ENCODE measurements at regions not wholly inside any gene's neighbourhood (a gene's known extent, or its start where the extent isn't known, plus 50 kb on each side); places are given as distances from the start of the nearest gene placed in this dataset.
"Not testable (repeated sequence)": the region's sequence is repeated elsewhere in the genome, so short reads cannot be mapped to it uniquely, and the experiment has no call there.

GRCh38 chr12:131249246-131250027, 295.7 kb downstream of the ADGRD1 start:
- no peak for DNase-seq

- DNase-seq, result no peak
These were observed 296.6 kb downstream of the ADGRD1 start for GRCh38 chr12:131250028-131250950.

- DNase-seq, result no peak
These were observed 297.2 kb downstream of the ADGRD1 start for GRCh38 chr12:131250951-131251315.

GRCh38 chr12:131251336-131252101, 297.8 kb downstream of the ADGRD1 start:
- no peak for DNase-seq

- DNase-seq, result no peak
These were observed 299.8 kb downstream of the ADGRD1 start for GRCh38 chr12:131253376-131254026.

- DNase-seq, result no peak
These were observed 300.7 kb downstream of the ADGRD1 start for GRCh38 chr12:131254374-131254773.

GRCh38 chr12:131258398-131258797, 304.7 kb downstream of the ADGRD1 start:
- no peak for DNase-seq

GRCh38 chr12:131260251-131260905, 306.7 kb downstream of the ADGRD1 start:
- DNase-seq, result no peak

- peak; percentile 35 for DNase-seq
These were observed 307.2 kb downstream of the ADGRD1 start for GRCh38 chr12:131260954-131261353.

- DNase-seq, result no peak
These were observed 308.2 kb downstream of the ADGRD1 start for GRCh38 chr12:131261906-131262305.

- no peak for DNase-seq
These were observed 309.9 kb downstream of the ADGRD1 start for GRCh38 chr12:131263626-131264025.

- DNase-seq, result no peak
These were observed 310.9 kb downstream of the ADGRD1 start for GRCh38 chr12:131264635-131265034.

- no peak for DNase-seq
These were observed 313.1 kb downstream of the ADGRD1 start for GRCh38 chr12:131266591-131267467.

GRCh38 chr12:131267576-131267975, 313.9 kb downstream of the ADGRD1 start:
- DNase-seq, result no peak

- DNase-seq, result not testable (repeated sequence)
These were observed 314.4 kb downstream of the ADGRD1 start for GRCh38 chr12:131268123-131268522.

GRCh38 chr12:131268571-131268970, 314.9 kb downstream of the ADGRD1 start:
- DNase-seq, result not testable (repeated sequence)

- DNase-seq, result no peak
These were observed 315.8 kb downstream of the ADGRD1 start for GRCh38 chr12:131269551-131269950.

GRCh38 chr12:131269977-131270376, 316.3 kb downstream of the ADGRD1 start:
- DNase-seq, result not testable (repeated sequence)

GRCh38 chr12:131271724-131272123, 318.0 kb downstream of the ADGRD1 start:
- no peak for DNase-seq

- not testable (repeated sequence) for DNase-seq
These were observed 318.6 kb downstream of the ADGRD1 start for GRCh38 chr12:131272283-131272814.
